Right lung (tissue), 2 donors: ENCODE measurements at regions not wholly inside any gene's neighbourhood (a gene's known extent, or its start where the extent isn't known, plus 50 kb on each side); places are given as distances from the start of the nearest gene placed in this dataset.

Source experiments
- DNase-seq, 2 donors: peaks; one replicate each; pipeline ENCODE4 v3.0.0-alpha.2; 2013

DNA sequence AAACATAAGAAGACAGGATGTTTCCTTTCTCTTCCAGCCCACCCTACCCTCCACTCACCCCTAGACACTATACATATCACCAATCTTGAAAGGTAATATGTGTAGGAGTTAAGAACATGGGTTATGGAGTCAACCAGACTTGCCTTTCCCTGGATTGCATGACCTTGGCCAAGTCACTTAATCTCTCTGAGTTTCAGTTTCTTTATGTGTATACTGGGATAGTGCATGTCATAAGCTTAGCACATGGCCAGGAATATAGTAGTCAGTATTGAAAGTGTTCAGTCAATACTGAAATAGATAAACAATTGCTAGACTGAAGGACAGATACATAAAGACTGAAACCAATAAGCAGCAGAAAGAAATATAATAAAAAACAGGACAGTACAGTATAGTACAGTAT is 283.2 kb upstream of the STT3B start:
- no peak for DNase-seq

DNA sequence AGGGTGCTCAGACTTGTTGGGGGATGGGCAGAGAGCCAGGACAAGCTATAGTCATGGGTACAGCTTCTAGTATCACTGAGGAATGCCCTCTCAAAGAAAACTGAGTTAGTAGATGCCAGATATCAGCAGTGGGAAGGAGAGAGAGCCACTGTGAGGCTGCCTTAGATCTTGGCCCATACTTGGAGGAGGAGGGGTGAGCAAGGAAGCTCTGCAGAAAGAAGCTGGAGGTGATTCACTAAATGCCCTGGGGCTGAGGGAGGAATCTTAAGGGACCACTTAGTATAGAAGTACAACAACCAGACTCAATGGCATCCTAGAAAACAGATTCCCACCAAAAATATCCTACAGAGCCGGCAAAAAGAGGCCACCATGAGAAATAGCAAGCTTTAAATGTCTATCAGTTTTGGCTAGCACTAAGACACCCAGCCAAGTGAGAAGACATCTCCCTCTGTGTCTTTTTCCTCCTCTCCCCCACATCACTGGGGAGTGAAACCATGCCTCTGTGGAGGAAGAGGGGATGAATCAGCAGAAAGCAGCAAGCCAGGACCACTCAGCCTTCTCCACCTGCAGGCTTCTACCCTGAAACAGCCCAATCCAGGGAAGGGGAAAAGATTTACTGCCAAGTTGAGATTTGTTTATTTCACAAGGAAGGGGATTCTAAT is 282.5 kb upstream of the STT3B start:
- no peak for DNase-seq

DNA sequence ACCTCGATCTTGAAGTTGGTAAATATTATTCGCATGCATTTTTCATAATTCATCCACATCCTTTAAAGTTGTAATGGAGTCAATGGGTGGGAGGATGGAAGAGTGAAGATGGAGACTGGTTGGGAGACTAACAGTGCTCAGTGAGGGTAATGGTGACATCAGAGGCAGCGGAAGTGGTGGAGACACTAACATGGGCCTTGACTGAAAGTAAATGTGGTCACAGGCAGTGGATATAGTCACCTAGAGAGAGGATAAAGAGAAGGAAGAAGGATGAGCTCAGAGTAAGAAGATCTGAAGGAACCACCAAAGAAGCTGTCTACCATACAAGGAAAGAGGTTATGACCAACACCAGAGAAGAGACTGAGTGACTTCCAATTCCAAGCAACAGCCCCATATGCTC is 281.6 kb upstream of the STT3B start:
- DNase-seq = no peak

DNA sequence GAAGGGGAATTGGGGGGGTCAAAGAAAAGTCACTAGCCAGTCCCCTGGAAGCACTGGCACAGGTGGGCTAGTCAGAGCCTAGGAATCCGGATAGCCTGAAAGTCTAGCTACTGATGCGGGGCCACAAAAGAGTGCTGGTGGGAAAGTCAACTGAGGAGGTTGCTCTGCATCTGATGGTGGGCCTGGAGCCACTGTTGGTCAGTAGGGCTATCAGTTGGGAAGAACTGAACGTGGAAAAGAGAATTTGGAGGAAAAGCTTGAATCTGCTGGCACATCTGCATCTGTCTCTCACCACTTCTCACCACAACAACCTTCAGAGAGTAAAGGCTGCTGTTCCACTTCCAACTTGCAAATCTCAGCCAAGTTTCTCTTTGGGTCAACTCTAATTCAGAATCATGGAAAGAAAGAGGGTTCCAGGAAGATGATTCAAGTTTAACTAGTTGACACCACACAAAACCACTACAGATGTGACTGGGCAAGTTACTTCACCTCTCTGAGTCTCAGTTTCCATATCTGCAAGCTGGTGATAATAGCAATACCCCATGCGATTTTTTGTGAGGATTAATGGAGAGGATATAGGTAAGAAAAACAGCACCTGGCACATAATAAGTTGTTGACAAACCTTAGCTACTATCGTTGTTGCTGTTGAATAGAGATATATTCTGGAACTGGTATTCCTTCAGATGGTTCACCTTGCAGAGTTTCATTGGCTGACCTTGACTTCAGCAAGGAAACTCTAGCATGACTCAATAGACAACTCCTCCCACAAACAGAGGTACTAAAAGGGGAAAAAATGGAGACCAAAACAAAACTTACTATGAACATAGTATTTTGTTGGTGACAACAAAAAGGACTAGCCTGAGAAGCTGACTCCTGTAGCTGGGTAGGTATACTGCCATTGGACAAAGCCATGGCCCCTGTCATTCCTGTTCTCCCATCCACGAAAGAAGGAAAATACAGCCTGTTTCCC is 280.2 kb upstream of the STT3B start:
- no peak for DNase-seq

DNA sequence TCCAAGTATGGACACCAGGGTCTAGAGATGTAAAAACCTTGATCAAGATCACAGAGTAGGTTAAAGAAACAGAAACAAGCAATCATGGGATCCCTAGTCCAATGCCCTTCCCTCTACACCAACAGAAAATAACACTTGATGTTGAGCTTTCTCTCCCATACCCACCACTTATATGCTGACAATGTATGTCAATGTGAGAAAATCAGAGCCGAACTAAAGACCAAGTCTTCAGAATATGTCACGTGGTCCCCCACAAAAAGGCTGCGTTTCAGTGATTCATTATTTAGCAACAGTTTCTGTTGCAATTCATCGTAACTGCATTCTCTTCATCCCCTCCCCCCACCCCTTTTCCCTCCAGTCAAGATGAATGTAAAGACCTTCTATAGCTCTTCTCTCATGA is 278.9 kb upstream of the STT3B start:
- no peak for DNase-seq

GRCh38 chr3:31254483-31254882 is 278.2 kb upstream of the STT3B start:
- no peak for DNase-seq

DNA sequence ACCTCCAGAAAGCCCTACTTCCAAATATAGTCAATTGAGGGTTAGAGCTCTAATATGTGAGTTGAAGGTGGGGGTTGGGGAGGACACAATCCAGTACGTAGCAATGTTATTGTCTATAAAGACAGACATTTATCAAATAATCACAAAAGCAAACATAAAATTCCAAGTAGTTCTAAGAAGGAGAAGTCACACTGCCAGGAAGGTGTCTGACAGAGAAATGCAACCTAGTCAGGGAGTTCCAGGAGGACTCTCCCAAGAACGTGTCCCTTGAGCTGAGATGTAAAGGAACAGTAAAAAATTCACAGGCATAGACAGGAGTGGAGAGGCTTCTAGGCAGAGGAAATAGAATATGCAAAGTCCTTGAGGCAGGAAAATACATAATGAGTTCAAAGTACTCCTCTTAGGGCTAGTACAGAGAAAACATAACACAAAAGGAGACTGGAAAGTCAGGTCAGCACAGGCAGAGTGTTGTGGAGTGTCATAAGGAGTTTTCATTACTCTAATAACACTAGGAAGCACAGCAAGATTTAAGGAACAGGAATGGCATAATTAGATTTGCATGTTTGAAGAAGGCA is 277.6 kb upstream of the STT3B start:
- DNase-seq = no peak

DNA sequence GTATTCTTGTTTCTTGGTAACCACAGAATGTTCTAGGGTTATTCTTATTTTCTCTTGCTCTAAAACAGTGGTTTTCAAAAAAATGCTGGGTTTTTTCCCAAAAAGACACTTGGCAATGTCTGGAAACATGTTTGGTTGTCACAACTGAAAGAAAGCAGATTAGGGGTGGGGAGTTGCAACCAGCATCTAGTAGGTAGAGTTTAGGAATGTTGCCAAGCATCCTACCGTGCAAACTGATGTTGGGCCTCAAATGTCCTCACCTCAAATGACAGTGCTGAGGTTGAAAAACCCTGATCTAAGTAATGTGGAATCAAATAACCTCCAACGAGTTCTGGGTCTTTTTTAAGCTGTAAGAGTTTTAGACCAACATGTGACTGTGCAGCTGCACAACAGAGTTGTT is 270.5 kb upstream of the STT3B start:
- no peak for DNase-seq

DNA sequence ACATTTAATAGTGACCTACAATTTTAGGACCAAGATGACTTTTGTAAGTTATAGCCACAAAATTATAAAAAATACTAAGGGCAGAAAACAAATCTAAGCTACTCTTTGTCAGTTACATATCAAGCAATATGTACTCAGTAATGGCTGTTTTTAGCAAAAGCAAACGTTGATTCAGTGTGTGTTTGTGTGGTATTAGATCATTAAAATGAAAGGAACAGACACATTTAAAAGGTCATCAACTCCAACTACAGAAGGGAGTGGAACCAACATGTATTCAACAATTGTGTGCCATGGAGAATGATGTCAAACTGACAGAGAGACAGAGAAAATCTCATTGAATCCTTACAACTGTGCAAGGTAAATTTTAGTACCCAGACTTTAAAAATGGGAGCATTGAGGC is 268.8 kb upstream of the STT3B start:
- no peak for DNase-seq

DNA sequence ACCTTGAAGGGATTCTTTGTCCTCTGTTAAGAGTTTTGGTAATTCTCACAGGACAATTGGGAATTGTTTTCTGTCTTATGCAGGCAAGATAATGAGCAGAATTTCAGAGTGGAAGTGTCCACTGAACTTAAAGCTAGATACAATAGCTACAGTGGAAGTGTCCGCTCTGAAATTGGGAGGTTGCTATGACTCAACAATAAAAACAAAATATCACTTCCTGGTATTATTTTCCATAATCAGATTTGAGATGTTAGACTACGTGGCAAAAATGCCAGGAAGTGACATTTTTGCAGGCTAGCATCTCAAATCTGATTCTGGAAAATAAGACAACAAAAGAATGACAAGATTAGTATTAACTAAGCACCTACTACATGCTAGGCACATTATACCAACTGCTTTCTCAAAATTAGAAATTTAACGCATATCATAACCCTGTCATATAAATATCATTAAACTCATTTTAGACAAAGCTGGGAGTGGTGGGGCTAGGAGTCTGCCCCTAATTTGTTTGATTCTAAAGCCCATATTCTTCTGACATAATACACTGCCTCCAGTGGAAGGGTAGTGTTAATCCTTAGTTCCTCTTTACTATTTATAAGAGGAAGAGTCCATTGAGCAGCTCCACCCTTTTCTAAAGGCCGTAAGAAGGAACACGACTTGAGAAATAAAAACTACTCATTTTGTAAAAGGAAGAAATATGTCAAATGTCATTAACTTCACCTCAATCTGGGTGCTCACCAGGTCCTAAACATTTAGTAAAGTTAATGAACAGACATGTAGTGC is 266.9 kb upstream of the STT3B start:
- no peak for DNase-seq

DNA sequence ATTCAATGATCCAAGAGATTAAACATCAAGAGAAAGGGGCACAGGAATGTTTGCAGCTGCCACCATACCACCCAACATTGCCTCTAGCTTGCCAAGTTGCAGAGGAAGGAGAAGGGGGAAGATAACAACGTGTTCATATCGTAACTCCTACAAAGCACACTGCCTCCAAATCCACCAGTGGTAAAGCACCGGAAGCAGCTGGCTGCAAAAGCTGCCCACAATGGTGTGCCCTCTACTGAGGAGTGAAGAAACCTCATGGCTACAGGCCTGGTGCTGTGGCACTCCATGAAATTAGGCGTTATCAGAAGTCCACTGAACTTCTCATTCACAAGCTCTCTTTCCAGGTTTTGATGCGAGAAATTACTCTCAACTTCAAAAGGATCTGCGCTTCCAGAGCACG is 263.9 kb upstream of the STT3B start:
- no peak for DNase-seq

GRCh38 chr3:31270010-31270409 is 262.7 kb upstream of the STT3B start:
- no peak for DNase-seq

- DNase-seq = no peak
Measured at GRCh38 chr3:31274326-31275024, 258.2 kb upstream of the STT3B start.

GRCh38 chr3:31275038-31275572 is 257.6 kb upstream of the STT3B start:
- peak; percentile 10 to 31 for DNase-seq

DNA sequence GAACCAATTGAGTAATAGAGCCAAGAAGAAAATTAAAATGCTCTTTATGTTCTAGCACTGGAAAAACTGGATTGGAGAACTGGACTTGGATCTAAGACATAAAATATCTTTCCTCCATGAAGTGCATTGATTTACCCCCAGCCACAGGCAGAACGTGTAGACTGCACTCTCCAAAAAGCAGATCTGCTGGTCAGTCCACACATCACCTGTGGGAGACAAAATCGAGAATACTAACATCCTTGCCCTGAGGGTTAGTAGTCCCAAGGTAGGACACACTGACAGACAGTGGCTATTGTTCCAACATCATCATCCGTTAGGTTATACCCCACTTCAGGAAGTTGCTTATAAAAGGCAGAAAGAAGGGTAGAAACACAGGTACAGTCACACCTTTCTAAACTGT is 257.1 kb upstream of the STT3B start:
- DNase-seq = no peak

DNA sequence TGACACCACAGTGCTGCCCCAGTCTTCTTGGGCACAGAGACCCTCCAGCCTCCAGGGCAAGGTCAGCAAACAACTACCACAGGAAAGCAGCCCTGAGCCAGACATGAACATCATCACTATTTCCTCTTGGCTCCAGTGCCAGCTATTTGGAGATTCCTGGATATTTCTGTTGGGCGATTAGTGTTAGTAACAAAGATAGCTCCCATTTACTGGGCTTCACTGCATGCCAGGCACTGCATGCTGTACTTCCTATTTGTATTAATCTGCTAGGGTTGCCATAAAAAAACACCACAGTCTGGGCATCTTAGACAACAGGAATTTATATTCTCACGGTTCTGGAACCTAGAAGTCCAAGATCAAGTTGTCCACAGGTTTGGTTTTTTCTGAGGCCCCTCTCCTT is 255.1 kb upstream of the STT3B start:
- DNase-seq = no peak

DNA sequence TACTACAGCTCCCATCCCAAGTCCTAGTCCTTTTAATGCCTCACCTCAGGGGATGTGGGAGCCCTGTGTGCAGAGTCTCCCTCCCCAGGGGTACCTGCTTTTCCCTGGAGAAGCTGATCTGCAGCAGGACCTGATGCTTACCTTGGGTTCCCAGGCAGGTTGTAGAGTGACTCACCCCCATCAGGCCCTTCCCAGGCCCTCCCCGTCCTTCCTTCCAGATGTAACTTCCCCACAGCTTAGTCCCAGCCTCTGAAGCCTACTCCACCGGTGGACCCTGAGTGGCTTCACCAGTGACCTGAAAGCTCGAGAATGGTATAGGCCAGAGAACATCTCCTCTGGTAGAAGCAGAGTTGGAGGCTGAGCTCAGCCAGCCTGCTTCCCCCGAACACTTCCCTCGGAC is 254.2 kb upstream of the STT3B start:
- no peak for DNase-seq

DNA sequence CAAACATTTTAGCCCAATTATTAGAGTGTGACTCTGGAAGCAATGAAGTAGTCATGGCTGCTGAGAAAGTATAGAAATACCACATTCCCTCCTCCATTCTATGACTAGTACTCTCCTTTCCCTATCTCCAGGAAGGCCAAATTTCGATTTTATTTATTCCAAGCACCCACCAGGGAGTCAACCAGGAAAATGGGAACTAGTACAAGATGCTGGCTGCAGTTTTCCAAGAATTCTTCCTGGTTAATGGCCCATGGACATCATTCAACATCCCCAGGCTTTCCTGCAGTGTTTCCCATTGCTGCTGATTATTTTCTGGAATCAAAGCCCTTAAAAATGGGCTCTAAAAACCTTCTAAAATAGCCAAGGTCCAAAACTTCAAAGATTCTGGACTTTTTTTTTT is 247.9 kb upstream of the STT3B start:
- no peak for DNase-seq

DNA sequence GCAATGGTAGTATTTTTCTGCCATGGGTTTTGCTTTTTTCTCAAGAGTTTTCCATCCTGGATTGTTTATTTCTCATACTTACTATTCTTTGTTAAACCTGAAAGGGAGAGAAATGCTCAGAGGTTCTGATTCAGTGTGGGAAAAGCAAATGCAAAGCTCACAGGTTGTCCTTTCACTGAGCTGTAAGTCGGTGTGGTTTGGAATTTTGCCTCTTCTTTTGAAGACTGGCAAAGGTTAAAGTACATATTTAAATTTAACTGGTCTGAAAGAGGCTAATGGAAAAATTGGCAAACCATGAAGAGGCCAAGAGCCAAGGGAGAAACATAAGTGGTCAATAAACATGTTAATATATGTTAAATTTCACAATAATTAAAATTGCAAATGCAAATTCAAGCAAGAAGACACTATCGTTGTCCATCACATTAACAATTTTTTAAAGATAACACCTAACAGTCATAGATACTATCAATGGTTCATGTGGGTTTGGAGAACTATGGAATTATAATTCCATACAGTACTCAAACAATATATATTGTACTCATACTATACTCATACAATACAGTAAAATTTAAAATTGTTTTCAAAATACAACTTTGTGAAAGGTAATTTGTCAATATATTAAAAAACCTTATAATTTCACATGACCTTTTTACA is 246.8 kb upstream of the STT3B start:
- no peak for DNase-seq

GRCh38 chr3:31288224-31288623 is 244.5 kb upstream of the STT3B start:
- DNase-seq = no peak

DNA sequence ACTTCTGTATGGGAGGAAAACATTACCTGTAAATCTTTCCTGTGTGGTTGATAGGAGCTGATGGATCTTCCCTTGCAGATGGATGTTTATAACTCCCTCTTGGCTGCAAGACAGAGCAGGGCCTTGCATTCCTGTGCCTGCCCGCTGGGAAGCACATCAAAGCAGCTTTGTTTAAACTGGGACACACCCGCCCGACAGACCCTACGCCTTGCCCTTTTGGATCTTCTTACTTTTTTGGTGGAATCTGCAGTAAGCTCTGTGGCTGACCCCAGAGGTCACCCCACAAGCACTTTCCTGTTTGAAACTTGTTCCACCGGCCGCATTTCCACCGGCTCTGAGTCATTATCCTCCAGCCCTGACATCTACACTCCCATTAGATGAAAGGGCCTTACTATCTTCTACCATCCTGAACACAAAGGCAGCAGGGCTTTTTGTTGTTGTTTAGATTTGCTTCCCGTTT is 244.1 kb upstream of the STT3B start:
- DNase-seq = peak in 1 of 2 donors; percentile 3
